ENCODE measurements at regions not wholly inside any gene's neighbourhood (a gene's known extent, or its start where the extent isn't known, plus 50 kb on each side); places are given as distances from the start of the nearest gene placed in this dataset.

DNA sequence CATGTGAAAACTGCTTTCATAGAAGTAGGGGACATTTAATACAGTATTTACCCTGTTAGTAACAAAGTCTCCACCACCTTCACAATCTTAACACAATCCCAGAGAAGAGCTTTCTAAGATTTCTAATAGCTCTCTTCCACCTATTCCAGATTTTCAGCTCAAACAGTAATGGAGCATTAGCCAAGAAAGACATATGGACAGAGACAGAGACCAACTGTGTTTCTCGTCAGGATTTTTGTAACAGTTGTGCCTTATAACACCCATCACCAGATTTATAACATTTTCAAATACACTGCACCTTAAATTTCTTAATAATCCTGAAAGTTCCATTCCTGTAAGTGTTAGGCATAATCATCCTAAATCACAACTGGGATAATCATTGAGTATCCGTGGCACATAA lies 321.2 kb upstream of the TMTC1 start:
- Mint-ChIP-seq H3K4me3 (no peak overlapping the region), H3K4me1 (ENCODE audit: unreplicated experiment) (no peaks in the 10 kb centered on the region), H3K27me3 (no peaks in the 10 kb centered on the region), H3K27ac (no peak overlapping the region), H3K36me3 (no peaks in the 10 kb centered on the region), H3K9me3 (no peaks in the 10 kb centered on the region)
- DNase-seq (ENCODE audit: extremely low spot score, unreplicated experiment), result no peak
- TF ChIP-seq, protein P1, sequence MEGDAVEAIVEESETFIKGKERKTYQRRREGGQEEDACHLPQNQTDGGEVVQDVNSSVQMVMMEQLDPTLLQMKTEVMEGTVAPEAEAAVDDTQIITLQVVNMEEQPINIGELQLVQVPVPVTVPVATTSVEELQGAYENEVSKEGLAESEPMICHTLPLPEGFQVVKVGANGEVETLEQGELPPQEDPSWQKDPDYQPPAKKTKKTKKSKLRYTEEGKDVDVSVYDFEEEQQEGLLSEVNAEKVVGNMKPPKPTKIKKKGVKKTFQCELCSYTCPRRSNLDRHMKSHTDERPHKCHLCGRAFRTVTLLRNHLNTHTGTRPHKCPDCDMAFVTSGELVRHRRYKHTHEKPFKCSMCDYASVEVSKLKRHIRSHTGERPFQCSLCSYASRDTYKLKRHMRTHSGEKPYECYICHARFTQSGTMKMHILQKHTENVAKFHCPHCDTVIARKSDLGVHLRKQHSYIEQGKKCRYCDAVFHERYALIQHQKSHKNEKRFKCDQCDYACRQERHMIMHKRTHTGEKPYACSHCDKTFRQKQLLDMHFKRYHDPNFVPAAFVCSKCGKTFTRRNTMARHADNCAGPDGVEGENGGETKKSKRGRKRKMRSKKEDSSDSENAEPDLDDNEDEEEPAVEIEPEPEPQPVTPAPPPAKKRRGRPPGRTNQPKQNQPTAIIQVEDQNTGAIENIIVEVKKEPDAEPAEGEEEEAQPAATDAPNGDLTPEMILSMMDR (conservative IDR thresholded peaks at IDR 0.05), result no peak

DNA sequence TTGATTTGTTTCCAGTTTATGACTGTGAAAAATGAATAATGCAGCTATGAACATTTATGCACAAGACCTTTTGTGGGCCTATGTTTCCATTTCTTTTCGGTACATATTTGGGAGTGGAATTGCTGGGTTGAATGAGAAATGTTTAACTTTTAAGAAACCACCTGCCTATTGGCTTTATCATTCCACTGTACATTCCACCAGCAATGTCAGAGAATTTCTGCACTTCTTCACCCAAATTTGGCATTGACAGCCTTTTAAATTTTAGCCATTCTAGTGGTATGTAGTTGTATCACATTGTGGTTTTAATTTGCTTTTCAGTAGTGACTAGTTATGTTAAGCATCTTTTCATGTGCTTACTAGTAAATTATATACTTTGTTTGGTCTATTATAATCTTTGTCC lies 317.0 kb upstream of the TMTC1 start:
- no peak for DNase-seq (ENCODE audit: extremely low spot score, unreplicated experiment)
- Mint-ChIP-seq H3K4me3 (no peak overlapping the region), H3K27ac (no peak overlapping the region), H3K27me3 (no peaks in the 10 kb centered on the region), H3K4me1 (ENCODE audit: unreplicated experiment) (no peaks in the 10 kb centered on the region), H3K9me3 (no peaks in the 10 kb centered on the region), H3K36me3 (no peaks in the 10 kb centered on the region)
- TF ChIP-seq, protein P1 (conservative IDR thresholded peaks at IDR 0.05), result no peak

DNA sequence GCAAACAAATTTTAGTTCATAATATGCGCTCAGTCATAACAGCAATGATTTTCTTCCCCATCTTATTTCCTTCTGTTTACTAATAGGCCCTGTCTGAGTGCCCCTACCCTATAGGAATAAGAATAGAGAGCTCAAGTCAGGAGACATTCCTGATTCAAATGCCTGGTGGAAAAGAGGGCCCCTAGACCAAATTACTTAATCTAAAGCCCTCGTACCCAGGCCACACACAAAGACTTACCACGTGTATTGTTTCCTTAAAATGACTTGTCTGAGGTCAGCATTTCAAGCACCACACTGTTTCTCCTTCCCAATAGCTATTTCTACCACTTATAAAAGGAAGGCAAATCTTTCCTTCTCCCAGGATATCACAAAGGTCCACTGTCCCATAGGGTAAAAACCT lies 314.9 kb upstream of the TMTC1 start:
- no peaks in the 10 kb centered on the region for H3K4me1 Mint-ChIP-seq (ENCODE audit: unreplicated experiment)
- no peaks in the 10 kb centered on the region for H3K9me3 Mint-ChIP-seq
- DNase-seq (ENCODE audit: extremely low spot score, unreplicated experiment), result no peak
- H3K27me3 Mint-ChIP-seq, result no peaks in the 10 kb centered on the region
- H3K27ac Mint-ChIP-seq, result no peak overlapping the region
- no peaks in the 10 kb centered on the region for H3K36me3 Mint-ChIP-seq
- TF ChIP-seq, protein P1 (conservative IDR thresholded peaks at IDR 0.05), result no peak
- H3K4me3 Mint-ChIP-seq, result no peak overlapping the region

DNA sequence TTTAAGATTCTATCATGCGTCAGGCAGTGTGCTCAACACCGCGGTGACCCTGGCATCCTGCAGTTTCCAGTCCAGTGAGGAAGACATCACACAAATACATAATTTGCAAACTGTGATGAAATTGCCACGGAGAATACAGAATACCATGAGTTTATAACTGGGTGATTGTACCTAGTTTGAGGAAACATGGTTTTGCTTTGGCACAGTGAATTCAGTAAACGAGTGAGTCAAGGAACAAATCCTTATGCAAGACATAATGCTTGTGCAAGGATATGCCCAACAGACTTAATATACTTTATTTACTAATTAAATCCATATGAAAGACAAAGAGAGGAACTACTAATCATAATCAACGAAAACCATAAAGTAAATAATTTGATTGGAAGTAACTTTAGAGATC lies 311.8 kb upstream of the TMTC1 start:
- TF ChIP-seq, protein P1 (conservative IDR thresholded peaks at IDR 0.05), result no peak
- Mint-ChIP-seq H3K4me1 (ENCODE audit: unreplicated experiment) (no peaks in the 10 kb centered on the region), H3K4me3 (no peak overlapping the region), H3K36me3 (no peaks in the 10 kb centered on the region), H3K27ac (no peak overlapping the region), H3K27me3 (peaks cover 3% of the 10 kb centered on the region), H3K9me3 (no peaks in the 10 kb centered on the region)
- DNase-seq (ENCODE audit: extremely low spot score, unreplicated experiment), result no peak

DNA sequence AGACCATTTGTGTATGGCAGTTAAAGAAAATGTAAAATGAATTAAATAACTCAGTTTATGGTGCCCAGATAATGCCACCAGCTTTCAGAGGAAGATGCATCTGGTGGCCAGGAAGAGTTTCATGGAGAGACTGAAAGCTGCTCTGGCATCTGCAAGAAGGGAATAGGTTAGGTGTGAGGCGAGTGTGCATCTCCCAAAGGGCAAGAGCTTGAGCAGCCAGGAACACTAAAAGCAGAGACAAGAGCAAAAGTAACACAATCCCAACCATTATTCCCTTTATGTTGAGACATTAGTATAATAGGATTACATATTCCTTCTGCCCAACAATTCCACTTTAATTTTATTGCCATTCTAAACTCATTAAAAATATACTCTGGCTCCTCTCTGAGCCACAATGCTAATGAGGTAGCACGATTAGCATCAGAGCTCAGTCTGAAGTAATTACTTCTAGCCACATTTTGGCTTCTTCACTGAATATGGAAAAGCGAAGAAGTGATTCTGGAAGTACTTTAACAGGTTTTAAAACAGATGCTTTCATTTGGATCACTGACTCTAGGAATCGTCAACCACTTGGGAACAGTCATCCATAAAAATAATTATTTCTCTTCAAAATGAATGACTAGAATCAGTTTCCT lies 309.4 kb upstream of the TMTC1 start:
- Mint-ChIP-seq H3K27me3 (peaks cover 3% of the 10 kb centered on the region), H3K27ac (no peak overlapping the region), H3K4me1 (ENCODE audit: unreplicated experiment) (no peaks in the 10 kb centered on the region), H3K36me3 (no peaks in the 10 kb centered on the region), H3K9me3 (no peaks in the 10 kb centered on the region), H3K4me3 (no peak overlapping the region)
- no peak for DNase-seq (ENCODE audit: extremely low spot score, unreplicated experiment)
- TF ChIP-seq, protein P1 (conservative IDR thresholded peaks at IDR 0.05), result no peak

DNA sequence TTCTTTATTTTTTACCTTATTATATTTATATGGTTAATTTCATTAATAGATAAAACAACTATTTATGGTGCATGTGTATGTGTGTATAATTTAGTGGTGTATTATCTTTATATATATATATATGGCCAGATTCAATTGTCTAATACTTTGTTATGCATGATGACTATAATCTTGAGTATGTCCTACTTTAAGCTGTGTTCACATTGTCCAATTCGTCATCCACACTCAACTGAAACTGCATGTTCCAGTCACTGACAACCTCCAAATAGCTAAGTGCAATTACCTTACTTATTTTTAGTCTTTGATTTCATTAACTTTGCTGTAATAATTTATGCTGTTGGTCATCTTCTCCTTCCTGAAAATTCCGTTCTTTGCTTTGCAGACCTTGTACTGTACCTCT lies 306.5 kb upstream of the TMTC1 start:
- H3K9me3 Mint-ChIP-seq, result no peaks in the 10 kb centered on the region
- no peaks in the 10 kb centered on the region for H3K4me1 Mint-ChIP-seq (ENCODE audit: unreplicated experiment)
- no peak overlapping the region for H3K4me3 Mint-ChIP-seq
- DNase-seq (ENCODE audit: extremely low spot score, unreplicated experiment), result no peak
- no peak overlapping the region for H3K27ac Mint-ChIP-seq
- TF ChIP-seq, protein P1 (conservative IDR thresholded peaks at IDR 0.05), result no peak
- H3K36me3 Mint-ChIP-seq, result no peaks in the 10 kb centered on the region
- peaks cover 3% of the 10 kb centered on the region for H3K27me3 Mint-ChIP-seq
